Tibial nerve (tissue), 4 donors: ENCODE measurements at regions not wholly inside any gene's neighbourhood (a gene's known extent, or its start where the extent isn't known, plus 50 kb on each side); places are given as distances from the start of the nearest gene placed in this dataset.

Experiments
- DNase-seq, 2 donors: peaks; one replicate each; pipeline ENCODE4 v3.0.0-alpha.2; 2019; ENCODE audit warnings: low spot score in 2 of 2
- H3K27ac ChIP-seq, 4 donors: fragments of 200-600 bp; sonication (generic) in 3 of 4; one replicate each; pipeline ENCODE4 v1.5.1; 2017 to 2019; ENCODE audit warnings: mild to moderate bottlenecking in 1 of 4
- H3K27me3 ChIP-seq, 2 donors: fragments of 200-600 bp; sonication (generic) in 1 of 2; one replicate each; pipeline versions ENCODE4 v1.5.1 to v1.6.0; 2017 to 2019
- H3K36me3 ChIP-seq, 3 donors: fragments of 200-600 bp; sonication (generic); one replicate each; pipeline ENCODE4 v1.5.1; 2018 to 2019
- H3K4me1 ChIP-seq, 4 donors: fragments of 200-600 bp; sonication (generic) in 3 of 4; one replicate each; pipeline ENCODE4 v1.5.1; 2017 to 2019
- H3K4me3 ChIP-seq, 4 donors: fragments of 200-600 bp; sonication (generic) in 3 of 4; one replicate each; pipeline ENCODE4 v1.5.1; 2017 to 2019; ENCODE audit warnings: mild to moderate bottlenecking in 1 of 4, moderate library complexity in 1 of 4
- H3K9me3 ChIP-seq, 4 donors: fragments of 200-600 bp; sonication (generic) in 3 of 4; one replicate each; pipeline ENCODE4 v1.5.1; 2017 to 2019
- CTCF ChIP-seq, 5 experiments: fragments of 200-600 bp in 3 of 5; fragments of 450-650 bp in 2 of 5; sonication (generic) in 3 of 5; IDR thresholded peaks; one replicate each; pipeline ENCODE4 v1.5.1; 2016 to 2019; ENCODE audit warnings: antibody characterized with exemption in 5 of 5, mild to moderate bottlenecking in 3 of 5, moderate library complexity in 2 of 5
- EP300 ChIP-seq, 2 donors: sonication (generic); formaldehyde crosslinking; IDR thresholded peaks; one replicate each; pipeline ENCODE4 v1.6.1; 2017; ENCODE audit warnings: antibody characterized with exemption in 2 of 2, mild to moderate bottlenecking in 1 of 2
- POLR2A ChIP-seq, 2 donors: fragments of 450-650 bp; IDR thresholded peaks; one replicate each; pipeline ENCODE4 v1.6.1; 2017; ENCODE audit warnings: antibody characterized with exemption in 2 of 2, mild to moderate bottlenecking in 2 of 2, moderate library complexity in 2 of 2
- WGBS, 2 donors: methylation state at CpG; one replicate each; pipeline ENCODE4 v1.1.5; 2018; 5-methylcytosine and 5-hydroxymethylcytosine counted together

GRCh38 chr2:60246583-60246982 lies 306.9 kb downstream of the BCL11A start:
- Histone ChIP-seq H3K36me3 (no peaks in the 10 kb centered on the region), H3K27ac (no peak overlapping the region), H3K9me3 (peaks cover 0 to 16% (median 0%) of the 10 kb centered on the region in 4 donors), H3K4me3 (no peak overlapping the region), H3K4me1 (no peaks in the 10 kb centered on the region), H3K27me3 (no peaks in the 10 kb centered on the region)
- WGBS, 2 donors: 97 to 98% methylated on average over 2 of the region's 2 CpGs
- no peak for DNase-seq
- no peak for TF ChIP-seq EP300 (IDR thresholded peaks at IDR 0.05)
- no peak for TF ChIP-seq POLR2A (IDR thresholded peaks at IDR 0.05)
- no peak for TF ChIP-seq CTCF (IDR thresholded peaks at IDR 0.05)

GRCh38 chr2:60234274-60234986 lies 319.0 kb downstream of the BCL11A start:
- Histone ChIP-seq H3K27me3 (no peaks in the 10 kb centered on the region), H3K27ac (no peak overlapping the region), H3K36me3 (no peaks in the 10 kb centered on the region), H3K4me3 (no peak overlapping the region), H3K4me1 (no peaks in the 10 kb centered on the region), H3K9me3 (peaks cover 0 to 23% (median 4%) of the 10 kb centered on the region in 4 donors)
- no peak for TF ChIP-seq POLR2A (IDR thresholded peaks at IDR 0.05)
- TF ChIP-seq CTCF (IDR thresholded peaks at IDR 0.05): no peak
- DNase-seq: no peak
- 85 to 90% methylated on average over 6 of the region's 6 CpGs for WGBS, 2 donors

GRCh38 chr2:60230596-60230995 lies 322.9 kb downstream of the BCL11A start:
- TF ChIP-seq POLR2A (IDR thresholded peaks at IDR 0.05): no peak
- TF ChIP-seq EP300 (IDR thresholded peaks at IDR 0.05): no peak
- no peak for TF ChIP-seq CTCF (IDR thresholded peaks at IDR 0.05)
- DNase-seq: no peak
- Histone ChIP-seq H3K27me3 (no peaks in the 10 kb centered on the region), H3K9me3 (peaks cover 0 to 23% (median 4%) of the 10 kb centered on the region in 4 donors), H3K27ac (no peak overlapping the region), H3K36me3 (no peaks in the 10 kb centered on the region), H3K4me3 (no peak overlapping the region), H3K4me1 (no peaks in the 10 kb centered on the region)
- WGBS, 2 donors: 71 to 72% methylated on average over 2 of the region's 2 CpGs

- Histone ChIP-seq H3K4me3 (no peak overlapping the region), H3K27me3 (no peaks in the 10 kb centered on the region), H3K4me1 (no peaks in the 10 kb centered on the region), H3K9me3 (peaks cover 0 to 23% (median 4%) of the 10 kb centered on the region in 4 donors), H3K36me3 (no peaks in the 10 kb centered on the region), H3K27ac (no peak overlapping the region)
- WGBS, 2 donors: 85 to 86% methylated on average over 6 of the region's 6 CpGs
- DNase-seq: no peak
- TF ChIP-seq CTCF (IDR thresholded peaks at IDR 0.05) (no peak), EP300 (IDR thresholded peaks at IDR 0.05) (no peak), POLR2A (IDR thresholded peaks at IDR 0.05) (no peak)
These were observed 323.4 kb downstream of the BCL11A start for GRCh38 chr2:60230037-60230436.

- no peak for DNase-seq
- Histone ChIP-seq H3K9me3 (peaks cover 0 to 7% (median 1%) of the 10 kb centered on the region in 4 donors), H3K36me3 (no peaks in the 10 kb centered on the region), H3K4me3 (no peak overlapping the region), H3K27me3 (no peaks in the 10 kb centered on the region), H3K27ac (no peak overlapping the region), H3K4me1 (no peaks in the 10 kb centered on the region)
- 87 to 90% methylated on average over 3 of the region's 3 CpGs for WGBS, 2 donors
- TF ChIP-seq EP300 (IDR thresholded peaks at IDR 0.05): no peak
- TF ChIP-seq POLR2A (IDR thresholded peaks at IDR 0.05): no peak
These were observed 326.5 kb downstream of the BCL11A start for GRCh38 chr2:60226943-60227342.
